ENCODE measurements at regions not wholly inside any gene's neighbourhood (a gene's known extent, or its start where the extent isn't known, plus 50 kb on each side); places are given as distances from the start of the nearest gene placed in this dataset.
"Not testable (repeated sequence)": the region's sequence is repeated elsewhere in the genome, so short reads cannot be mapped to it uniquely, and the experiment has no call there.

GRCh38 chr16:54873716-54874373 is 56.8 kb upstream of the IRX5 start:
- not testable (repeated sequence) for TF ChIP-seq CTCF, POLR2A (IDR thresholded peaks at IDR 0.05)
